HG03439 (cell line): ENCODE measurements at regions not wholly inside any gene's neighbourhood (a gene's known extent, or its start where the extent isn't known, plus 50 kb on each side); places are given as distances from the start of the nearest gene placed in this dataset.

Experiments
- ATAC-seq: cut with Tn5 transposase; IDR thresholded peaks from one replicate; pipeline ENCODE4 v1.9.1; 2021; ENCODE audit warnings: mild to moderate bottlenecking, moderate library complexity; ENCODE audit not compliant: unreplicated experiment

GRCh38 chr2:67854103-67854743 is 208.6 kb downstream of the C1D start:
- no peak for ATAC-seq

- no peak for ATAC-seq
These were observed 208.0 kb downstream of the C1D start for GRCh38 chr2:67854798-67855197.

GRCh38 chr2:67856866-67857265 is 205.9 kb downstream of the C1D start:
- no peak for ATAC-seq

GRCh38 chr2:67857836-67858235 is 205.0 kb downstream of the C1D start:
- no peak for ATAC-seq

- no peak for ATAC-seq
These were observed 203.9 kb downstream of the C1D start for GRCh38 chr2:67858886-67859285.

- ATAC-seq: no peak
These were observed 196.9 kb downstream of the C1D start for GRCh38 chr2:67865917-67866316.

- ATAC-seq: no peak
These were observed 195.1 kb downstream of the C1D start for GRCh38 chr2:67867735-67868134.

- ATAC-seq: no peak
These were observed 191.0 kb downstream of the C1D start for GRCh38 chr2:67871686-67872412.

- no peak for ATAC-seq
These were observed 190.3 kb downstream of the C1D start for GRCh38 chr2:67872481-67872880.

- no peak for ATAC-seq
These were observed 188.9 kb downstream of the C1D start for GRCh38 chr2:67873916-67874315.

- no peak for ATAC-seq
These were observed 186.6 kb downstream of the C1D start for GRCh38 chr2:67876176-67876575.

- no peak for ATAC-seq
These were observed 185.5 kb downstream of the C1D start for GRCh38 chr2:67877301-67877700.

GRCh38 chr2:67878743-67879142 is 184.1 kb downstream of the C1D start:
- no peak for ATAC-seq

- no peak for ATAC-seq
These were observed 183.1 kb downstream of the C1D start for GRCh38 chr2:67879586-67880290.

- ATAC-seq: no peak
These were observed 182.5 kb downstream of the C1D start for GRCh38 chr2:67880291-67880761.

GRCh38 chr2:67881816-67882215 is 181.0 kb downstream of the C1D start:
- ATAC-seq: no peak

GRCh38 chr2:67883316-67884087 is 179.3 kb downstream of the C1D start:
- ATAC-seq: no peak

- no peak for ATAC-seq
These were observed 174.3 kb downstream of the C1D start for GRCh38 chr2:67888351-67889005.

- ATAC-seq: no peak
These were observed 173.7 kb downstream of the C1D start for GRCh38 chr2:67889056-67889455.

- no peak for ATAC-seq
These were observed 171.2 kb downstream of the C1D start for GRCh38 chr2:67891642-67892041.
